ENCODE measurements at regions not wholly inside any gene's neighbourhood (a gene's known extent, or its start where the extent isn't known, plus 50 kb on each side); places are given as distances from the start of the nearest gene placed in this dataset.

GRCh38 chr2:145067549-145068030 is 547.7 kb upstream of the ZEB2 start:
- DNase-seq (ENCODE audit: low read depth in 2 of 2) = no peak

- DNase-seq (ENCODE audit: low read depth in 2 of 2) = no peak
Observed at GRCh38 chr2:145066856-145067548, 547.1 kb upstream of the ZEB2 start.

GRCh38 chr2:145066151-145066661 is 546.3 kb upstream of the ZEB2 start:
- DNase-seq (ENCODE audit: low read depth in 2 of 2) = no peak

- no peak for DNase-seq (ENCODE audit: low read depth in 2 of 2)
Observed at GRCh38 chr2:145065342-145065741, 545.4 kb upstream of the ZEB2 start.

- no peak for DNase-seq (ENCODE audit: low read depth in 2 of 2)
Observed at GRCh38 chr2:145064511-145064910, 544.6 kb upstream of the ZEB2 start.

- no peak for DNase-seq (ENCODE audit: low read depth in 2 of 2)
Observed at GRCh38 chr2:145060876-145061275, 541.0 kb upstream of the ZEB2 start.

GRCh38 chr2:145059914-145060313 is 540.0 kb upstream of the ZEB2 start:
- DNase-seq (ENCODE audit: low read depth in 2 of 2) = no peak

- no peak for DNase-seq (ENCODE audit: low read depth in 2 of 2)
Observed at GRCh38 chr2:145059343-145059742, 539.4 kb upstream of the ZEB2 start.

GRCh38 chr2:145058457-145058856 is 538.5 kb upstream of the ZEB2 start:
- DNase-seq (ENCODE audit: low read depth in 2 of 2) = no peak

GRCh38 chr2:145055651-145056050 is 535.7 kb upstream of the ZEB2 start:
- no peak for DNase-seq (ENCODE audit: low read depth in 2 of 2)

- DNase-seq (ENCODE audit: low read depth in 2 of 2) = no peak
Observed at GRCh38 chr2:145050134-145050533, 530.2 kb upstream of the ZEB2 start.

GRCh38 chr2:145049475-145049874 is 529.6 kb upstream of the ZEB2 start:
- no peak for DNase-seq (ENCODE audit: low read depth in 2 of 2)

- DNase-seq (ENCODE audit: low read depth in 2 of 2) = no peak
Observed at GRCh38 chr2:145047554-145047953, 527.6 kb upstream of the ZEB2 start.

- DNase-seq (ENCODE audit: low read depth in 2 of 2) = no peak
Observed at GRCh38 chr2:145044491-145044890, 524.6 kb upstream of the ZEB2 start.

- no peak for DNase-seq (ENCODE audit: low read depth in 2 of 2)
Observed at GRCh38 chr2:145043399-145043834, 523.5 kb upstream of the ZEB2 start.

- no peak for DNase-seq (ENCODE audit: low read depth in 2 of 2)
Observed at GRCh38 chr2:145041706-145042105, 521.8 kb upstream of the ZEB2 start.

GRCh38 chr2:145040433-145040832 is 520.5 kb upstream of the ZEB2 start:
- DNase-seq (ENCODE audit: low read depth in 2 of 2) = no peak

- no peak for DNase-seq (ENCODE audit: low read depth in 2 of 2)
Observed at GRCh38 chr2:145038041-145038525, 518.2 kb upstream of the ZEB2 start.

- no peak for DNase-seq (ENCODE audit: low read depth in 2 of 2)
Observed at GRCh38 chr2:145036421-145037011, 516.6 kb upstream of the ZEB2 start.

GRCh38 chr2:145034511-145034910 is 514.6 kb upstream of the ZEB2 start:
- DNase-seq (ENCODE audit: low read depth in 2 of 2) = no peak

GRCh38 chr2:145033438-145033837 is 513.5 kb upstream of the ZEB2 start:
- DNase-seq (ENCODE audit: low read depth in 2 of 2) = no peak

GRCh38 chr2:145032791-145033190 is 512.9 kb upstream of the ZEB2 start:
- no peak for DNase-seq (ENCODE audit: low read depth in 2 of 2)

GRCh38 chr2:145029873-145030272 is 510.0 kb upstream of the ZEB2 start:
- no peak for DNase-seq (ENCODE audit: low read depth in 2 of 2)

Measured in stimulated activated CD8-positive, alpha-beta memory T cell treated with anti-CD3 and anti-CD28 coated beads, Interleukin-2, amount 100 ng/mL, for 1 hour (primary cell).